NB4 (cell line): ENCODE measurements at regions not wholly inside any gene's neighbourhood (a gene's known extent, or its start where the extent isn't known, plus 50 kb on each side); places are given as distances from the start of the nearest gene placed in this dataset.

ENCODE experiments used
- DNase-seq: peaks from one replicate; pipeline ENCODE4 v3.0.0; 2010; ENCODE audit warnings: low read depth
- H3K4me3 ChIP-seq: one replicate; pipeline ENCODE4 v1.5.1; 2011; ENCODE audit warnings: mild to moderate bottlenecking, low read depth, low read length, moderate library complexity
- CTCF ChIP-seq: IDR thresholded peaks from one replicate; pipeline ENCODE4 v1.5.1; 2012; ENCODE audit warnings: low read depth, low read length
- MYC ChIP-seq: IDR thresholded peaks from 2 replicates; pipeline ENCODE4 v1.6.1; 2011; ENCODE audit warnings: low read depth, low read length
- POLR2A ChIP-seq: IDR thresholded peaks from 2 replicates; pipeline ENCODE4 v1.6.1; 2011; ENCODE audit warnings: mild to moderate bottlenecking; ENCODE audit not compliant: insufficient read length; ENCODE audit errors: extremely low read depth
- TF ChIP-seq, protein P1 (sequence below): IDR thresholded peaks from 2 replicates; pipeline ENCODE4 v1.6.1; 2011; ENCODE audit warnings: low read depth, low read length

GRCh38 chr14:32022938-32023466 lies 54.1 kb upstream of the ARHGAP5 start:
- TF ChIP-seq, protein P1, sequence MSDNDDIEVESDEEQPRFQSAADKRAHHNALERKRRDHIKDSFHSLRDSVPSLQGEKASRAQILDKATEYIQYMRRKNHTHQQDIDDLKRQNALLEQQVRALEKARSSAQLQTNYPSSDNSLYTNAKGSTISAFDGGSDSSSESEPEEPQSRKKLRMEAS: no peak
- TF ChIP-seq MYC: no peak
- TF ChIP-seq CTCF: no peak
- no peak for TF ChIP-seq POLR2A
- DNase-seq: no peak
- H3K4me3 ChIP-seq: no peak overlapping the region

- TF ChIP-seq POLR2A (no peak), CTCF (no peak), MYC (no peak)
- TF ChIP-seq, protein P1: no peak
- DNase-seq: no peak
- H3K4me3 ChIP-seq: no peak overlapping the region
Measured at GRCh38 chr14:32023540-32023939, 53.6 kb upstream of the ARHGAP5 start.

DNA sequence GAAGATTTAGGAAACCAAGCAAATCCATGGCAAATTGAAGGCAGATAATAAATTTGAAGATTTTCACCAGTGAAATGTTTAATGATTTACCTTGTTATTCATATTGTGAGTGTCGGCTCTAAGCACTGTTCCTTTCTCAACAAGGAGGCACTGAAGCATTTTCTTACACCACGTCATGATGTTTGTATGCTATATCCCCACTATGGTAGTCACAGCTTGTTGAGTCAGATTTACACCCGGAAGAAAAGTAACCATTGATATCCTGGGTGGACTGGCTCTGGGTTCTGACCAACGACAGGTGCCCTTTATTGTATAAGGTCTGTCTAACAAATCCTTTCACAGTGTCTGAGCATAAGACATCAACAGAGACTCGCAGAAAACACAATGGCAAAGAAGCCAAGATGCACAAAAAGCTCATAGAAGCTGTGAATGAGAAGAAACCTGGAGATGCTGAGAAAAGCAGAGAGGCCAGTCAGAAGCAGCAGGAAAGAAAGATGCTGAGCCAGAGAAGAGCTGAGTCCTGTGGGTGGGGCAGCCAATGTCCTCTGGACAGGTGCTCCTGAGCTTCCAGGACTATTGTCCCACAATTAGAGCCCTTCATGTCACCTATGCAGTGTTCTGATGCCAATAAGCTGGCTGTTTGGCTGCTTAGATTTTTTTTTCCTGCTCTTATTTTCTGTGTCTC lies 49.7 kb upstream of the ARHGAP5 start:
- no peak for TF ChIP-seq POLR2A
- no peak for TF ChIP-seq MYC
- TF ChIP-seq, protein P1: no peak
- TF ChIP-seq CTCF: no peak
- no peak for DNase-seq
- no peak overlapping the region for H3K4me3 ChIP-seq
